A673 (cell line): ENCODE measurements at regions not wholly inside any gene's neighbourhood (a gene's known extent, or its start where the extent isn't known, plus 50 kb on each side); places are given as distances from the start of the nearest gene placed in this dataset.

Experiments used
- CTCF ChIP-seq: fragments of 300-800, 200-600 bp; sonication (generic); conservative IDR thresholded peaks from 2 replicates; pipeline ENCODE4 v1.5.1; 2017; ENCODE audit warnings: low read depth, mild to moderate bottlenecking, antibody characterized with exemption, low read length, moderate library complexity, mixed read lengths
- EZH2 ChIP-seq: fragments of 200-600 bp; sonication (generic); IDR thresholded peaks from 2 replicates; pipeline ENCODE4 v1.6.1; 2017; ENCODE audit warnings: borderline replicate concordance, low read depth, mild to moderate bottlenecking, mixed read lengths, antibody characterized with exemption, low read length; ENCODE audit not compliant: poor library complexity, severe bottlenecking

GRCh38 chr2:76307495-76307894 is 596.8 kb upstream of the GCFC2 start:
- TF ChIP-seq CTCF, result no peak
- no peak for TF ChIP-seq EZH2
